ENCODE measurements at regions not wholly inside any gene's neighbourhood (a gene's known extent, or its start where the extent isn't known, plus 50 kb on each side); places are given as distances from the start of the nearest gene placed in this dataset.
"Not testable (repeated sequence)": the region's sequence is repeated elsewhere in the genome, so short reads cannot be mapped to it uniquely, and the experiment has no call there.

DNA sequence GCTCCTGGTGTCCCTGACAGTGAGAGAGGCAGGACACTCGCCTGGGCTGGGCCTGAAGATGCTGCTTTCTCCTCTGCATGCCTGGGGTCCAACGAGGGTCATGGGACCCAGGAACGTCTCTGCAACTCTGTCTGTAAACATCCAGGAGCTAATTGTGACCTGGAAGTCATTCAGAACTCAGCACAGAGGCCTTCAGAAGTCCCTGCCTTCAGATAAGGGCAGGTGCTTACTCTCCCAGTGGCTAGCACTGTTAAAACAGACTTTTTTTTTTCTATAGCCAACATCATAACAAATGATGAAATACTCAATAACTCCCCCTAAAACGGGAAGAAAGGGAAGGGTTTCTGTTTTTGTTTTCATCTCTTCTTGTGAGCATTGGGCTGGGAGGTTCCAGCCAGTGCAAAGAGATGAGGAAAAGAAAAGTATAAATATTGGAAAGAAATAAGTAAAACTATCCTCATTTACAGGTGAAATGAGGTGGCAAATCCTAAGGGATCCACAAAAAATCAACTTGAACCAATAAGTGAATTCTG is 118.3 kb upstream of the FAM20C start:
- H3K4me1 ChIP-seq (ENCODE audit: control insufficient read depth in 1 of 2, insufficient read depth in 2 of 2, low read depth in 1 of 2, low read length in 1 of 2); H2AFZ ChIP-seq (ENCODE audit: low read depth); CTCF ChIA-PET; H3K4me2 ChIP-seq; H3K9me3 ChIP-seq; H3K36me3 ChIP-seq (replicated peaks in 1 of 2; ENCODE audit: control insufficient read depth in 1 of 2, insufficient read depth in 2 of 2, low read length in 1 of 2); H3K27ac ChIP-seq (ENCODE audit: low read depth in 2 of 2, low read length in 1 of 2); H3K27me3 ChIP-seq (ENCODE audit: insufficient read depth); H3F3A ChIP-seq (replicated peaks; ENCODE audit: insufficient read depth); H3K9ac ChIP-seq; H3K4me3 ChIP-seq (ENCODE audit: low read depth in 2 of 2, low read length in 1 of 2); DNase-seq; POLR2A ChIA-PET; H3K9me2 ChIP-seq; H3K79me2 ChIP-seq (ENCODE audit: insufficient read depth); H4K20me1 ChIP-seq (ENCODE audit: insufficient read depth): not testable (repeated sequence)
- WGBS (ENCODE audit: low lambda C conversion rate) = 28% methylated on average over 3 of the region's 4 CpGs

- CTCF ChIA-PET = not testable (repeated sequence)
These were observed 116.9 kb upstream of the FAM20C start for GRCh38 chr7:75511-75910.

GRCh38 chr7:76202-76601 is 116.2 kb upstream of the FAM20C start:
- no CpG with 5 or more reads among the region's 11 CpGs for WGBS (ENCODE audit: low lambda C conversion rate)
- POLR2A ChIA-PET; H3K9me3 ChIP-seq; H3K27me3 ChIP-seq (ENCODE audit: insufficient read depth); H3K9me2 ChIP-seq; H3K9ac ChIP-seq; CTCF ChIA-PET; H3K4me2 ChIP-seq; DNase-seq; H3K27ac ChIP-seq (ENCODE audit: low read depth in 2 of 2, low read length in 1 of 2); H4K20me1 ChIP-seq (ENCODE audit: insufficient read depth); H3K79me2 ChIP-seq (ENCODE audit: insufficient read depth); H3K36me3 ChIP-seq (replicated peaks in 1 of 2; ENCODE audit: control insufficient read depth in 1 of 2, insufficient read depth in 2 of 2, low read length in 1 of 2); H3K4me1 ChIP-seq (ENCODE audit: control insufficient read depth in 1 of 2, insufficient read depth in 2 of 2, low read depth in 1 of 2, low read length in 1 of 2); H3K4me3 ChIP-seq (ENCODE audit: low read depth in 2 of 2, low read length in 1 of 2); H2AFZ ChIP-seq (ENCODE audit: low read depth); H3F3A ChIP-seq (replicated peaks; ENCODE audit: insufficient read depth): not testable (repeated sequence)

More at GRCh38 chr7:75511-75910, 116.9 kb upstream of the FAM20C start:
- H3K4me1 ChIP-seq (ENCODE audit: control insufficient read depth in 1 of 2, insufficient read depth in 2 of 2, low read depth in 1 of 2, low read length in 1 of 2); H3K9ac ChIP-seq; H4K20me1 ChIP-seq (ENCODE audit: insufficient read depth); H3F3A ChIP-seq (replicated peaks; ENCODE audit: insufficient read depth); H3K4me3 ChIP-seq (ENCODE audit: low read depth in 2 of 2, low read length in 1 of 2); H3K79me2 ChIP-seq (ENCODE audit: insufficient read depth); H2AFZ ChIP-seq (ENCODE audit: low read depth); H3K27ac ChIP-seq (ENCODE audit: low read depth in 2 of 2, low read length in 1 of 2); H3K9me3 ChIP-seq; H3K36me3 ChIP-seq (replicated peaks in 1 of 2; ENCODE audit: control insufficient read depth in 1 of 2, insufficient read depth in 2 of 2, low read length in 1 of 2); H3K27me3 ChIP-seq (ENCODE audit: insufficient read depth); DNase-seq; POLR2A ChIA-PET; H3K4me2 ChIP-seq; H3K9me2 ChIP-seq: not testable (repeated sequence)
- 82% methylated on average over 13 of the region's 13 CpGs for WGBS (ENCODE audit: low lambda C conversion rate)

- H3K36me3 ChIP-seq (replicated peaks in 1 of 2; ENCODE audit: control insufficient read depth in 1 of 2, insufficient read depth in 2 of 2, low read length in 1 of 2); H3F3A ChIP-seq (replicated peaks; ENCODE audit: insufficient read depth); H2AFZ ChIP-seq (ENCODE audit: low read depth); H3K4me1 ChIP-seq (ENCODE audit: control insufficient read depth in 1 of 2, insufficient read depth in 2 of 2, low read depth in 1 of 2, low read length in 1 of 2); H3K79me2 ChIP-seq (ENCODE audit: insufficient read depth); H4K20me1 ChIP-seq (ENCODE audit: insufficient read depth); H3K9ac ChIP-seq; H3K9me2 ChIP-seq; DNase-seq; H3K27ac ChIP-seq (ENCODE audit: low read depth in 2 of 2, low read length in 1 of 2); H3K9me3 ChIP-seq; H3K27me3 ChIP-seq (ENCODE audit: insufficient read depth); POLR2A ChIA-PET; CTCF ChIA-PET; H3K4me2 ChIP-seq; H3K4me3 ChIP-seq (ENCODE audit: low read depth in 2 of 2, low read length in 1 of 2): not testable (repeated sequence)
- WGBS (ENCODE audit: low lambda C conversion rate) = 43% methylated on average over 7 of the region's 11 CpGs
These were observed 115.5 kb upstream of the FAM20C start for GRCh38 chr7:76829-77395.

GRCh38 chr7:78862-79261 is 113.5 kb upstream of the FAM20C start:
- H3K4me1 ChIP-seq (ENCODE audit: control insufficient read depth in 1 of 2, insufficient read depth in 2 of 2, low read depth in 1 of 2, low read length in 1 of 2); H3K9me3 ChIP-seq; H3K9ac ChIP-seq; CTCF ChIA-PET; H3K4me3 ChIP-seq (ENCODE audit: low read depth in 2 of 2, low read length in 1 of 2); H3K79me2 ChIP-seq (ENCODE audit: insufficient read depth); H3F3A ChIP-seq (replicated peaks; ENCODE audit: insufficient read depth); H2AFZ ChIP-seq (ENCODE audit: low read depth); H3K27me3 ChIP-seq (ENCODE audit: insufficient read depth); H3K9me2 ChIP-seq; POLR2A ChIA-PET; H3K27ac ChIP-seq (ENCODE audit: low read depth in 2 of 2, low read length in 1 of 2); H4K20me1 ChIP-seq (ENCODE audit: insufficient read depth); H3K4me2 ChIP-seq; H3K36me3 ChIP-seq (replicated peaks in 1 of 2; ENCODE audit: control insufficient read depth in 1 of 2, insufficient read depth in 2 of 2, low read length in 1 of 2); DNase-seq: not testable (repeated sequence)
- 85% methylated on average over 7 of the region's 7 CpGs for WGBS (ENCODE audit: low lambda C conversion rate)

DNA sequence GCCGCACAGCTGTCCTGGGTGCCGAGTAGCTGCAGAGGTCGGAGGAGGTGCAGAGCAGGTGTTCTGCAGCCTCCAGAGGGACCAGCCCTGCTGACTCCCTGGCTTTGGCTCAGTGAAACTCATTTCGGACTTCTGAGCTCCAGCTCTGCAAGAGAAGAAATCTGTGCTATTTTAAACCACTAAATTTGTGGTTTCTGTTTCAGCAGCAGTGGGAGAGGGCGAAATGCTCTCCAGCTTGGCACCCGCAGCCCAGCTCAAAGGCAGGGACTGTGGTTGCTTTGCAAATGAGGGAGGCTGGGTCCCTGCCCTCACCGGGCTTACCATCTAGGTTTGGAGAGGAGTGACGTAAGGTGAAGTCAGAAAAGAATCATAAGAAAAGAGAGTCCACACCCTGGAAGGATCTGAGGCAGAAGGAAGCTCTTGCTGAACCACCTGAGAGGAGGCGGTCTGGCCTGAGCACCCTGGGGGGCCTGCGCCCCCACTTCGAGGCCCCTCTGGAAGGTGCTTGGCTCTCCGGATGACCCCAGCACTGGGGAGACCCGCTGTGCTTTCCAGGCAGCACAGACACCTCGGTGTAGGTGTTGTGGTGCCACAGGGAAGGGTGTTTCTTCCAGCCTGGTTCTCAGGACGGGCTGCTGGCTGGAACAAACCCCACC is 112.8 kb upstream of the FAM20C start:
- H3K4me3 ChIP-seq (ENCODE audit: low read depth in 2 of 2, low read length in 1 of 2); H3K9ac ChIP-seq; H3K27me3 ChIP-seq (ENCODE audit: insufficient read depth); DNase-seq; POLR2A ChIA-PET; H2AFZ ChIP-seq (ENCODE audit: low read depth); H3F3A ChIP-seq (replicated peaks; ENCODE audit: insufficient read depth); H3K9me2 ChIP-seq; H3K4me2 ChIP-seq; H3K4me1 ChIP-seq (ENCODE audit: control insufficient read depth in 1 of 2, insufficient read depth in 2 of 2, low read depth in 1 of 2, low read length in 1 of 2); H3K27ac ChIP-seq (ENCODE audit: low read depth in 2 of 2, low read length in 1 of 2); H3K79me2 ChIP-seq (ENCODE audit: insufficient read depth); H4K20me1 ChIP-seq (ENCODE audit: insufficient read depth); H3K9me3 ChIP-seq; H3K36me3 ChIP-seq (replicated peaks in 1 of 2; ENCODE audit: control insufficient read depth in 1 of 2, insufficient read depth in 2 of 2, low read length in 1 of 2): not testable (repeated sequence)
- CTCF ChIA-PET = interaction anchor here (1.9 to 2.1 kb wide), 2 partner anchors 16 to 187 kb away, joined by 4 to 12 read pairs; no protein-coding TSS in a partner anchor
- 65% methylated on average over 9 of the region's 15 CpGs for WGBS (ENCODE audit: low lambda C conversion rate)
